GM03348 (cell line): ENCODE measurements at regions not wholly inside any gene's neighbourhood (a gene's known extent, or its start where the extent isn't known, plus 50 kb on each side); places are given as distances from the start of the nearest gene placed in this dataset.

ENCODE experiments used
- DNase-seq: peaks from one replicate; pipeline ENCODE4 v3.0.0; 2012; ENCODE audit warnings: low spot score

GRCh38 chr16:73569266-73569980 is 521.5 kb upstream of the ZFHX3 start:
- DNase-seq, result no peak

GRCh38 chr16:73568769-73569168 is 520.8 kb upstream of the ZFHX3 start:
- DNase-seq, result no peak

GRCh38 chr16:73565925-73566324 is 518.0 kb upstream of the ZFHX3 start:
- no peak for DNase-seq

- DNase-seq, result no peak
Observed at GRCh38 chr16:73565263-73565662, 517.3 kb upstream of the ZFHX3 start.

- DNase-seq, result no peak
Observed at GRCh38 chr16:73563709-73564108, 515.8 kb upstream of the ZFHX3 start.

GRCh38 chr16:73560497-73560896 is 512.6 kb upstream of the ZFHX3 start:
- no peak for DNase-seq

- DNase-seq, result no peak
Observed at GRCh38 chr16:73558219-73558618, 510.3 kb upstream of the ZFHX3 start.

GRCh38 chr16:73553941-73554660 is 506.2 kb upstream of the ZFHX3 start:
- DNase-seq, result no peak

GRCh38 chr16:73549984-73550631 is 502.2 kb upstream of the ZFHX3 start:
- no peak for DNase-seq

GRCh38 chr16:73547552-73548403 is 499.9 kb upstream of the ZFHX3 start:
- DNase-seq, result no peak

GRCh38 chr16:73546341-73546845 is 498.5 kb upstream of the ZFHX3 start:
- no peak for DNase-seq

GRCh38 chr16:73545755-73546154 is 497.8 kb upstream of the ZFHX3 start:
- no peak for DNase-seq

GRCh38 chr16:73545290-73545689 is 497.4 kb upstream of the ZFHX3 start:
- DNase-seq, result no peak

- DNase-seq, result no peak
Observed at GRCh38 chr16:73544826-73545225, 496.9 kb upstream of the ZFHX3 start.

- DNase-seq, result no peak
Observed at GRCh38 chr16:73543970-73544599, 496.2 kb upstream of the ZFHX3 start.

- DNase-seq, result no peak
Observed at GRCh38 chr16:73543331-73543969, 495.5 kb upstream of the ZFHX3 start.

- DNase-seq, result no peak
Observed at GRCh38 chr16:73542885-73543284, 495.0 kb upstream of the ZFHX3 start.

- no peak for DNase-seq
Observed at GRCh38 chr16:73537921-73538320, 490.0 kb upstream of the ZFHX3 start.

- DNase-seq, result no peak
Observed at GRCh38 chr16:73536931-73537330, 489.0 kb upstream of the ZFHX3 start.

- DNase-seq, result no peak
Observed at GRCh38 chr16:73531021-73531420, 483.1 kb upstream of the ZFHX3 start.

- no peak for DNase-seq
Observed at GRCh38 chr16:73530529-73530928, 482.6 kb upstream of the ZFHX3 start.
